ENCODE measurements at regions not wholly inside any gene's neighbourhood (a gene's known extent, or its start where the extent isn't known, plus 50 kb on each side); places are given as distances from the start of the nearest gene placed in this dataset.
"Not testable (repeated sequence)": the region's sequence is repeated elsewhere in the genome, so short reads cannot be mapped to it uniquely, and the experiment has no call there.

GRCh38 chr3:75444634-75445033, 219.5 kb upstream of the FRG2C start:
- not testable (repeated sequence) for DNase-seq (ENCODE audit: low read depth, low spot score)

GRCh38 chr3:75445234-75445633, 218.9 kb upstream of the FRG2C start:
- not testable (repeated sequence) for DNase-seq (ENCODE audit: low read depth, low spot score)

- not testable (repeated sequence) for DNase-seq (ENCODE audit: low read depth, low spot score)
These were observed 217.2 kb upstream of the FRG2C start for GRCh38 chr3:75446948-75447347.

- not testable (repeated sequence) for DNase-seq (ENCODE audit: low read depth, low spot score)
These were observed 210.8 kb upstream of the FRG2C start for GRCh38 chr3:75453328-75453727.

GRCh38 chr3:75453839-75454238, 210.3 kb upstream of the FRG2C start:
- DNase-seq (ENCODE audit: low read depth, low spot score) = not testable (repeated sequence)

- DNase-seq (ENCODE audit: low read depth, low spot score) = not testable (repeated sequence)
These were observed 189.6 kb upstream of the FRG2C start for GRCh38 chr3:75474530-75474929.

GRCh38 chr3:75496600-75496999, 167.5 kb upstream of the FRG2C start:
- not testable (repeated sequence) for DNase-seq (ENCODE audit: low read depth, low spot score)

GRCh38 chr3:75500357-75500756, 163.8 kb upstream of the FRG2C start:
- not testable (repeated sequence) for DNase-seq (ENCODE audit: low read depth, low spot score)

GRCh38 chr3:75502171-75502570, 162.0 kb upstream of the FRG2C start:
- DNase-seq (ENCODE audit: low read depth, low spot score) = not testable (repeated sequence)

DNA sequence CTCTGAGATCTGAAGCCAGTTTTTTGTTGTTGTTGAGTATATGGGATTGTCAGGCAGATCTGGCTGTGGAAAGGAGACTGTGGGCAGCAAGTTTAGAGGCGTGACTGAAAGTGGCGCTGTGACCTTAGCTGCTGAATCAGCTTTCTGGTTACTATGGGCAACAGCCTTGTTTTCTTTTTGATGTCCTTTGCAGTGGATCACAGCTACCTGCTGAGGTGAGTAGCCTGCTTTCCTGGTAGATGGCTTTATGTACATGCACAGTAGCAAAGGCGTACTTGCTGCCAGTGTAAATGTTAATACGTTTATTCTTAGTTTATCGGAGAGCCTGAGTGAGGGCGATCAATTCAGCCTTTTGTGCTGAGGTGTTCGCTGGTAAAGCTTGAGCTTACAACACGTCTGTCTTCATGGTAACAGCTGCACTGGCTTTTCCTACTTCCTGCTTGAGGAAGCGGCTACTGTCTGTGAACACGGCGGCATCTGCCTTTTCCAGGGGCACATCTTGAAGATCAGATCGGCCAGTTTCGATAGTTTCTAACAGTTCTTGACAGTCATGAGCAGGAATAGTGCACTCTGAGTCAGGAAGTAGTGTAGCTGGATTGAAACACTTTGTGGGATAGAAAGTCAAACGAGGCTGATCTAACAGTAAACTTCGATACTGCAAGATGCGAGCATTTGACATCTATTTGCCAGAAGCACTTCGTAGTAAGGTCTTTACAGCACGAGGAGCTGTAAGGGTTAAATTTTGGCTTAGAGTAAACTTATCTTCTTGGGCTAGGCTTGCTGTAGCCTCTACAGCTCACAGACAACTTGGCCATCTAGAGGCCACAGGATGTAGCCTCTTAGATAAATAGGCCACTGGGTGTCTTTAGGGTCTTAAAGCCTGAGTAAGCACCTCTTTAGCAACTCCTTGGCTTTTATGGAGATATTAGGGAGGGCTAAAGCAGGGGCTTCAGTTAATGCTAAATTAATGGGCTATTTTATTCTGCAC, 161.1 kb upstream of the FRG2C start:
- DNase-seq (ENCODE audit: low read depth, low spot score) = not testable (repeated sequence)

- no peak for DNase-seq (ENCODE audit: low read depth, low spot score)
These were observed 157.5 kb upstream of the FRG2C start for GRCh38 chr3:75506603-75507002.

GRCh38 chr3:75507956-75508355, 156.2 kb upstream of the FRG2C start:
- DNase-seq (ENCODE audit: low read depth, low spot score) = not testable (repeated sequence)

DNA sequence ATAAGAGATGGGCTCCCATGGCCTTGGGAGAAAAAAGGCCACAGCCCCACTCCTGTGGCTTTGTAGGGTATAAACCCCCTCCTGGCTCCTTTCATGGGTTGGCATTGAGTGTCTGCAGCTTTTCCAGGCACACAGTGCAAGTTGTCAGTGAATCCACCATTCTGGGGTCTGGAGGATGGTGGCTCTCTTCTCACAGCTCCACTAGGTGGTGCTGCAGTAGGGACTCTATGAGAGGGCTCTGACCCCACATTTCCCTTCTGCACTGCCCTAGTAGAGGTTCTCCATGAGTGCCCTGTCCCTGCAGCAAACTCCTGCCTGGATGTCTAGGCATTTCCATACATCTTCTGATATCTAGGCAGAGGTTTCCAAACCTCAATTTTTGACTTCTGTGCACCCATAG, 136.5 kb upstream of the FRG2C start:
- not testable (repeated sequence) for DNase-seq (ENCODE audit: low read depth, low spot score)

DNA sequence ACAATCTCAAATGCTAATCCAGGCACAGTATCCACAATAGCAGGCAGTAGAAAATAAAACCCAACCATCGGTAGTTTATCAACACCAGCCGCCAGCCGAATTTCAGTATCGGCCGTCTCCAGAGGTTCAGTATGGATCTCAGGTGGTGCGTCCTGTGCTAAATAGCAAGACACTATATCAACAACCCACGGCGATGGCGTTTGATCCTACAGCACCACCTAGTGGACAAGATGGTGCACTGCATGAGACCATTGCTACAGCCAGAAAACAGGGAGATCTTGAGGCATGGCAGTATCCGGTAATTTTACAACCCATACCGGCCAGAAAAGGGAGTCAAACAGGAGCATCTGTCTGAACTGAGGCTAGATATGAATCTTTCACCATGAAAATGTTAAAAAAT, 112.0 kb upstream of the FRG2C start:
- DNase-seq (ENCODE audit: low read depth, low spot score) = not testable (repeated sequence)

- DNase-seq (ENCODE audit: low read depth, low spot score) = not testable (repeated sequence)
These were observed 99.7 kb upstream of the FRG2C start for GRCh38 chr3:75564427-75564826.

GRCh38 chr3:75572303-75572702, 91.8 kb upstream of the FRG2C start:
- DNase-seq (ENCODE audit: low read depth, low spot score) = not testable (repeated sequence)

- DNase-seq (ENCODE audit: low read depth, low spot score) = not testable (repeated sequence)
These were observed 85.0 kb upstream of the FRG2C start for GRCh38 chr3:75579091-75579490.

DNA sequence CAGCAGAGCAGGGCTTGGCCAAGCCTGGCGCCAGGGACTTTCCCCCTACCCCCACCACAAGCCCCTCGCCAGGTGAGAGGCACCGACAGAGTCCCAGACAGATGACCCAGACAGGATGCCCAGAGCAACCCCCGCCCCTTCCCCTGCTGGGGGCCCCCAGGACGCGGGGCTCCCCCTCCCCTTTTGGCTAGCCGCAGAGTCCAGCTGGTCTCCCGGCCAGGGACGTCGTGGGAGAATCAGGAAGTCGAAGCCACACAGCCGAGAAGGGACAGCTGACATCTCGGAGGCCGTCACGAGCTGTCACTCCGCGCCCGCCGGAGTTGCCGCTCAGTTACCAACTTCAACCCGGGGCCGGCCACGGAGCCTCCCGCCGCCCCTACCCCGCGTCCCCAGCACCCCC, 84.6 kb upstream of the FRG2C start:
- not testable (repeated sequence) for DNase-seq (ENCODE audit: low read depth, low spot score)

DNA sequence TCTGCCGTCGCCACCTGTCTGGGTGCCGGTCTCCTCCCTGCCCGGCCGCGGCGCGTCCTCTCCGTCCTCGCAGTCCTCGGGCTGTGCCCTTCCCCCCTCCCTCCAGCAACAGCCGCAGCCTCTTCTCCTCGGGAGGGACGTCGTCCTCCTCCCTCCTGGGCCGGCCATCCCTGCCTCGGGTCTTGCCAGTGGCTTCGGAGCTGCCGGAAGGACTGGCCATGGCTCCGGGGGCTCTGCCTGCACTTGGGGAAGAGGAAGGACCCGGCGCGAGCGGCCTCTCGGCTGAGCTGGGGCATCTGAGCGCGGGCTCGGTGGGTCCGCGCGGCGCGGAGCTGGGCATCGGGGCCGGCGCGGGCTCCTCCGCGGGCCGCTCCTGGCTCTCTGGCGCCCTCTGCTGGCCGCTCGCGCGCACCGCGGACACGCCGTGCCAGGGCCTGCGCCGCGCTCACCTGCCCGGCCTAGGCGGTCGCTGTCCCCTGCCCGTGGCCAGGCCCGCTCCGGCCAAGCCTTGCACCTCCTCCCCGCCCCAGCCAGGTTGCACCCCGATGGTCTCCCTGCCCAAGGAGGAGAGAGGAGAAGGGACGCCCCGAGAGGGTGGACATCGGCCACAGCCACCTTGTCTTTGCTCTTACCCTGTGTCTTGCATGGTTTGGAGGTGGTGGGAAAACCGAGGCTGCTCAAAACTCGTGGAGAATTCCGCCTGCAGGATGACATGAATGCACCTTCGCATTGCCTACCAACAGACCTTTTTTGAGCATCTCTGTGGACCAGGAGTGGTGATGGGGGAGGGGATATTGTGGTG, 83.9 kb upstream of the FRG2C start:
- not testable (repeated sequence) for DNase-seq (ENCODE audit: low read depth, low spot score)

DNA sequence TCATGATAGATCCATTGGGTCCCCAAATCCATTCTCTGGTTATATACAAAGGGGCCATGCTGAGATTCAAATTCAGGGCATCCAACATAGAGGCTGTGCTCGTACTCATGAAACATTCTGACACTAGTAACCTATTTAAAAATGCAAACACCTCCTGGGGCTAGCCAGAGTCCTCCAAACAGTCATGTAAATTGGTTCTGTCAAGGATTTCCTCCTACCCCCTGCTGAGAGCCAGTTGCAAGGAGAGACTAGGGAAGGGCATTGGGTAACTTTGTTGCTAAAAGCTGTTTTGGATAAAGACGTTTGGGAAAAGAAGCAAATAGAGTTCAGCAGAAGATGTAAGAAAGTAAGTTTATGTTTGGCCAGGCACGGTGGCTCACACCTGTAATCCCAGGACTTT, 81.6 kb upstream of the FRG2C start:
- DNase-seq (ENCODE audit: low read depth, low spot score) = not testable (repeated sequence)

DNA sequence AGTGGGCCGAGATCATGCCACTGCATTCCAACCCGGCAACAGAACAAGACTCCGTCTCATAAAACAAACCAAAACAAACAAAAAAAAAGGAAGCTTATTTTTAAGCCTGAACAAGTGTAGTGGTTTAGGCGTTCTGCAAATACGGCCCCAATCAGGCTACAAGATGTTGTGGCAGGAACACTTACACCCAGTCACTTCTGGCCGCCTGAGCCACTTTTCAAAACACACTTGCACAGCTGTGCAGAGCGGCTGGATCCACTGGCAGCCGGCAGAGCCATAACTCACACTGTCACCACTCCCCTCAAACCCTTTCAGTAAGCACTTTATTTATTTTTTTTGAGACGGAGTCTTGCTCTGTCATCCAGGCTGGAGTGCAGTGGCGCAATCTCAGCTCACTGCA, 81.0 kb upstream of the FRG2C start:
- not testable (repeated sequence) for DNase-seq (ENCODE audit: low read depth, low spot score)

DNA sequence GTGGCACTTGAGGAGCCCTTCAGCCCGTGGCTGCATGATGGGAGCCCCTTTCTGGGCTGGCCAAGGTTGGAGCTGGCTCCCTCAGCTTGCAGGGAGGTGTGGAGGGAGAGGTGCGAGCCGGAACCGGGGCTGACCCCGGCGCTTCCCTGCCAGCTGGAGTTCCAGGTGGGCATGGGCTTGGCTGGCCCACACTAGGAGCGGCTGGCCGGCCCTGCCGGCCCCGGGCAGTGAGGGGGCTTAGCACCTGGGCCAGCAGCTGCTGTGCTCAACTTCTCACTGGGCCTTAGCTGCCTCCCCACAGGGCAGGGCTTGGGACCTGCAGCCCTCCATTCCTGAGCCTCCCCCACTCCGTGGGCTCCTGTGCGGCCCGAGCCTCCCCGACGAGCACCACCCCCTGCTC, 76.4 kb upstream of the FRG2C start:
- not testable (repeated sequence) for DNase-seq (ENCODE audit: low read depth, low spot score)

Measured in brain pericyte (primary cell).